HTR-8/SVneo (cell line): ENCODE measurements at regions not wholly inside any gene's neighbourhood (a gene's known extent, or its start where the extent isn't known, plus 50 kb on each side); places are given as distances from the start of the nearest gene placed in this dataset.

Source experiments
- DNase-seq: peaks from one replicate; pipeline ENCODE4 v3.0.0; 2011; ENCODE audit warnings: low spot score, mixed read lengths; ENCODE audit not compliant: insufficient read length
- FAIRE-seq: peaks from 2 replicates; lab custom pipeline; 2011; peaks lifted over from hg19 to GRCh38; lab: Jason Lieb, UNC

GRCh38 chr11:103618528-103618927 is 417.9 kb upstream of the DDI1 start:
- peak; percentile 64 for FAIRE-seq

GRCh38 chr11:103619480-103619879 is 417.0 kb upstream of the DDI1 start:
- FAIRE-seq (no peak), DNase-seq (no peak)

More at GRCh38 chr11:103618528-103618927, 417.9 kb upstream of the DDI1 start:
- no peak for DNase-seq

GRCh38 chr11:103619938-103620337 is 416.5 kb upstream of the DDI1 start:
- FAIRE-seq (no peak), DNase-seq (no peak)

- DNase-seq: no peak
- FAIRE-seq: no peak
These were observed 414.1 kb upstream of the DDI1 start for GRCh38 chr11:103622296-103622695.

- DNase-seq (no peak), FAIRE-seq (peak; percentile 64)
These were observed 412.5 kb upstream of the DDI1 start for GRCh38 chr11:103623933-103624332.

- FAIRE-seq (peak; percentile 92), DNase-seq (peak; percentile 73)
These were observed 411.5 kb upstream of the DDI1 start for GRCh38 chr11:103624708-103625623.

GRCh38 chr11:103625624-103625965 is 410.8 kb upstream of the DDI1 start:
- DNase-seq: no peak
- no peak for FAIRE-seq

GRCh38 chr11:103628121-103628520 is 408.3 kb upstream of the DDI1 start:
- DNase-seq: no peak
- no peak for FAIRE-seq

GRCh38 chr11:103631841-103632240 is 404.6 kb upstream of the DDI1 start:
- DNase-seq (no peak), FAIRE-seq (peak; percentile 49)

- DNase-seq (peak; percentile 59), FAIRE-seq (peak; percentile 97)
These were observed 403.2 kb upstream of the DDI1 start for GRCh38 chr11:103633068-103633788.

GRCh38 chr11:103633819-103634590 is 402.4 kb upstream of the DDI1 start:
- FAIRE-seq (peak; percentile 79), DNase-seq (no peak)

GRCh38 chr11:103636232-103636631 is 400.2 kb upstream of the DDI1 start:
- no peak for DNase-seq
- FAIRE-seq: no peak

GRCh38 chr11:103637295-103637694 is 399.1 kb upstream of the DDI1 start:
- FAIRE-seq (no peak), DNase-seq (no peak)

- no peak for FAIRE-seq
These were observed 398.6 kb upstream of the DDI1 start for GRCh38 chr11:103637831-103638230.

GRCh38 chr11:103644676-103645075 is 391.8 kb upstream of the DDI1 start:
- FAIRE-seq (no peak), DNase-seq (no peak)

More at GRCh38 chr11:103637831-103638230, 398.6 kb upstream of the DDI1 start:
- no peak for DNase-seq

GRCh38 chr11:103648054-103648453 is 388.4 kb upstream of the DDI1 start:
- DNase-seq: no peak
- peak; percentile 44 for FAIRE-seq

- no peak for DNase-seq
- peak; percentile 73 for FAIRE-seq
These were observed 387.6 kb upstream of the DDI1 start for GRCh38 chr11:103648670-103649400.

- no peak for FAIRE-seq
These were observed 387.0 kb upstream of the DDI1 start for GRCh38 chr11:103649401-103649895.

GRCh38 chr11:103650330-103650729 is 386.1 kb upstream of the DDI1 start:
- FAIRE-seq: no peak

More at GRCh38 chr11:103649401-103649895, 387.0 kb upstream of the DDI1 start:
- DNase-seq: no peak

More at GRCh38 chr11:103650330-103650729, 386.1 kb upstream of the DDI1 start:
- no peak for DNase-seq
